ENCODE measurements at regions not wholly inside any gene's neighbourhood (a gene's known extent, or its start where the extent isn't known, plus 50 kb on each side); places are given as distances from the start of the nearest gene placed in this dataset.

DNA sequence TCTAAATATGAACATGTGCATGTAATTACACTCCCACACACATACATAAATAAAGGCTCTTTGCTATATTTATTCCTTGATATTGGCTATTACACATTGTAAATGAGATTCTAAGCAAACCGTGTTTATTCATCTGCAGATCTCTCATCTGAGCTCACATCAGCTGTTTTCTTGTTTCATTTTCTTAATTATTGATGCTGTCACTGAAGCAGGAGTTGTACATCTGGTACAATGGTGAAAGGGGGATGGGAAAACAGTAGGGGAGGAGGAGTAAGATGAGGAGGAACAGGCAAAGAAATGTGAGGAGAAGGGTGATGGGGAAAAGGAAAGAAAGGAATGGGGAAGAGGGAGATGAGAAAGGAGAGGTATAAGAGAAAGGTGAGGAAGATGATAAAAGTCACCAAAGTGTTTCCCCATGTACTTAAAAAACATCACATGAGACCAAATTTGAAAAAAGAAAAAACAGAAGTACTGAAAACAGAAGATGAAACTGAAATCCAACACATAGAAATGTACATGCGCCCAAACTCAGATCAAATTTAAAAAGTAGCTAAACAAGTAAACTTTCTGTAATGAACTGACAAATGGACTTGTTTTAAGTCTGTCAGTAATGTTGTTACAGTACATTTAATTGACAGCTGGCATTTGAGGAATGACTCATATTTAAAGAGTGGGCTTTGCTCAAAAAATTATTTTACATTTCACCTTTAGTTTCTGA lies 472.2 kb downstream of the ARL4A start:
- no peak for DNase-seq

DNA sequence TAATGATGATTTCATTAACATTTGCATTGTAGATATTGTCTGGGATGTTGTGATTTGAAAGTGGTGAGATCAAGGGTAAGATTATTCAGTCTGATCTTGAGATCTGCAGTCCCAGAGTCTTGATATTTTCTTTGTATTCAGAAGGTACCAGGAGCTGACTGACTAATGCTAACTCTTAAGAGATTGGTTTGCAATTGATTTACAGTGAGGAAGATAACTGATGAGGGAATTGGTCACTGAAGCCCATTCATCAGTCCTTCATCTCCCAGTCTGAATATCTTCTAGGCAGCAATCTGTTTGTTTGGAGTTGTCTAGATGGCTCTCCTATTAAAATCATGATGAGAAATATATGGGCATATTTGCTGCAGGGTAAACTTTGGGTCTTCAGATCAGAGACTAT lies 473.7 kb downstream of the ARL4A start:
- DNase-seq, result no peak

DNA sequence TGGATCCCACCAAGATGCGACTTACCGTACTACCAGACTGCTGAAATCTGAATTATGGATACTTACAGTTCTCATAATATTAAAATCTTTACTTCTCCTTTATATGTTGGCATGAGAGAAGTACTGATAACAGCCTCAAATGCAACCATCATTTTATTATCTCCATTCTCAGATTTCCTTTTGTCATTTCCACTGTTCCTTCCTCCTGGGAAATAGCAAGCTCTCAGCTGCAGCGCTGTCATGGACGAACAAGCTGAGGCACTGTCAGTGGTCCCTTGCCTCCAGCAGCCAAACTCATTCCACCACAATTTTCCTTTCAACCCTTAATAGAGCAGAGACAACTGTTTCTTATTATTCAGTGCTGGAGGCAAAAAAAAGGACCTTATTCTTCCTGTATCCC lies 478.4 kb downstream of the ARL4A start:
- no peak for DNase-seq

GRCh38 chr7:13166801-13167200 lies 479.4 kb downstream of the ARL4A start:
- no peak for DNase-seq

- no peak for DNase-seq
Measured at GRCh38 chr7:13169356-13169755, 481.9 kb downstream of the ARL4A start.

DNA sequence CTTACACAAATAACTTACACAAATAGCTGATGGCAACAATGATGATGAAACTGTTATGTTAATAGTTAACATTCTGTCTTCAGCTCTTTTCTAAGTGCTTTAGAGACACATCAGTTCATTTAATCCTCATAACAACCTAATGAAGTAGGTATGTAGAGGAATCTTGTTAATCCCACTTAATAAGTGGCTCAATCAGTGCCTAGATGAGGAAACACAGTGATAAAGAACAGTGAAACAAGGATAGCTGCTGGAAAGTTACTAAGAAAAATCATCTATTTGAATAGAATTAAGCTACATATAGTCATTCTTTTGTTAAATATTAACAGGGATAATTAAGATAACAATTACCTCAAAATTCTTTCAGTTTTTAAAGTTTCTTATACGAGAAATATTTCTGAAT lies 487.6 kb downstream of the ARL4A start:
- no peak for DNase-seq

- DNase-seq, result no peak
Measured at GRCh38 chr7:13179011-13179582, 491.7 kb downstream of the ARL4A start.

- no peak for DNase-seq
Measured at GRCh38 chr7:13179775-13180523, 492.5 kb downstream of the ARL4A start.

DNA sequence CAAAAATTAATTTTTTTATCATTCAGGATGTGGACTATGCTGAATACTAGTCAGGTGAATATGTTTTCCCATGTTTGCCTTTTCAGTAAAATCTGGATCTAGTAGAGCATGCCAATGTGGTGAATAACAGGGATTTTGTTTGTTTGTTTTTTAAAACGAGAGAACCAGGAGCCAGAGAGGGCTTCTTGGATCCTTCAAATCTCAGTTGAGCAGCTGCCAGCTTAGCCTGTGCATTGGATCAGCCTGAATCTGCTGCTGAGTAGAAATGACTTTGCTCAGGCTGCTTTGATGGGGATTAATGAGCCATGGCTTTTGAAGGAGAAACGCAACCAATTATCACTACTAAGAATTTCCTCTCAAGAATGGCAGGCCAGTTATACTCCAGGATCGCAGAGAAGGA lies 493.8 kb downstream of the ARL4A start:
- DNase-seq, result no peak

DNA sequence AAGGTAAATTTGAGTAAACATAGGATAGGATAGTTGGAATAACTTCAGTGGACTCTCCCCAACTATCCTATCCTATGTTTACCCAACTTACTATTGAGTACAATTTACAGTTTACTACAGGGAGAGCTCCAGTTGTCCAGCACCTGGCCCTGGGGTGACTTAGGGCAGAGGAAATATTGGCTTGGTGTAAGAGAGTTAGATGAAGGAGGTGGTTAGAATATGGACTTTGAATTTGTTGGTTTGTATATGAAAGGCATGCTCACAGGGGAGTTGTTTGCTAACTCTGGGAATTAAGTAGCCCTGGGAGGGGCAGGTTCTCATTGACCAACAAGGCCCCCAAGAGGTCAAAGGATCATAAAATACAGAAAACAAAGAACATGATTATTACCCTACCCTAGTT lies 497.7 kb downstream of the ARL4A start:
- DNase-seq, result no peak

DNA sequence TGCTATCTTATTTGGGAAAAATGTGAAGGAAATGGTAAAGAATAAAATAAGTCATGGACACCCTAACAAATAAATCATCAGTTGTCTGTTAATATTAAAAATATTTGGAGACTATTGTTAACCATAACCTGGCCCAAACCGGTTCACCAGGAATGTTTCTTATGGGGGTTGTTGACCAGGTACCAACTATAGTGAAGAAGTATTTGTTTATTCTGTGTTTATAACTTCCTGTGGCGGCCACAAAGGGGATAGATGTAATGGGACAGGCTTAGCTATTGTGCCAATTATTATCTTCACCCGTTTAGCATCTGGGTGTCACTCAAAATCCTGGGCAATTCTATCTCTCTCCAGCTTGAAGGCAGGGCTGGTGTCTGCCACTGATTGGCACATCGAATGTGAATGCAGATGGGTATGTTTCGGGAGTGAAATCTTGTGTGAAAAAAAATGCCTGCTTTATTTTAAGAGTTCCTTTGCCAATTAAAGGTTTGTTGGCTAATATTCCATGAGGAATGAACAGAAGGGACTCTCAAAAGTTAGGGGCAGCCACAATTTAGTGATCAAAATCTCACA lies 500.9 kb downstream of the ARL4A start:
- no peak for DNase-seq

GRCh38 chr7:13188922-13189321 lies 501.5 kb downstream of the ARL4A start:
- no peak for DNase-seq

- no peak for DNase-seq
Measured at GRCh38 chr7:13189668-13190067, 502.2 kb downstream of the ARL4A start.

- DNase-seq, result no peak
Measured at GRCh38 chr7:13197501-13197900, 510.1 kb downstream of the ARL4A start.

GRCh38 chr7:13198036-13198435 lies 510.6 kb downstream of the ARL4A start:
- no peak for DNase-seq

DNA sequence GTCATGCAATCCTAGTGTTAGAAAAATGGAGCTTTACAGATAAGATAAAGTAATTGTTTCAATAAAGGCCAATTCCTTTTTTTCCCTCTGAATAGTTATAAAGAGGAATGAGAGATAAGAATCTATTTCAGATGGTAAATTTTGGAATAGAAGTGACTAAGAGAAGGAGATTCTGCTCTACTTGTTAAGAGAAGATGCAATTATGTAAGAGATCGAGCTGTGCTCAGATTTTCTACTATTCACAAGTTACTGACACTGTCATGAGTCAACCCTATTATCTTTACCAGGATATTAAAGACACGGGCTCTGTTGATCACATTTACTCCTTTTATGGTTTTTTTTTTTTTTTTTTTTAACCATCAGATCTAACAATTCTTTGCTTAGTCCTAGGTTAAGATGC lies 511.3 kb downstream of the ARL4A start:
- DNase-seq, result no peak

DNA sequence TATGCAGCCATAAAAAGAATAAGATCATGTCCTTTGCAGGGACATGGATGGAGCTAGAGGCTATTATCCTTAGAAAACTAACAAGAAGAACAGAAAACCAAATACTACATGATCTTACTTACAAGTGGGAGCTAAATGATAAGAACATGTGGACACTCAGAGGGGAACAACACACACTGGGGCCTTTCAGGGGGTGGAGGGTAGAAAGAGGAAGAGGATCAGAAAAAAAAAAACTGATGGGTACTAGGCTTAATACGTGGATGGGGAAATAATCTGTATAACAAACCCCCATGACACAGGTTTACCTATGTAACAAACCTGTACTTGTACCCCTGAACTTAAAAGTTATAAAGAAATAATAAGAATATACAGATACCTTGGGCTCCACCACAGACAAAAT lies 514.2 kb downstream of the ARL4A start:
- no peak for DNase-seq

- no peak for DNase-seq
Measured at GRCh38 chr7:13217768-13218167, 530.3 kb downstream of the ARL4A start.

- no peak for DNase-seq
Measured at GRCh38 chr7:13225068-13225467, 537.6 kb downstream of the ARL4A start.

DNA sequence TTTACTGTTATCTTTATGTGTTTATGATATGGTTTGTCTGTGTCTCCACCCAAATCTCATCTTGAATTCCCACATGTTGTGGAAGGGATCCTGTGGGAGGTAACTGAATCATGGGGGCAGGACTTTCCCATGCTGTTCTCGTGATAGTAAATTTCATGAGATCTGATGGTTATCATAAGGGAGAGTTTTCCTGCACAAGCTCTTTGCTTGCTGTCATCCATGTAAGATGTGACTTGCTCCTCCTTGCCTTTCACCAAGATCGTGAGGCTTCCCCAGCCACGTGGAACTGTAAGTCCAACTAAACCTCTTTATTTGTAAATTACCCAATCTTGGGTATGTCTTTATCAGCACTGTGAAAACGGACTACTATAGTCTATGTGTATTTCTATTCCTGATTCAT lies 539.0 kb downstream of the ARL4A start:
- no peak for DNase-seq

- no peak for DNase-seq
Measured at GRCh38 chr7:13231216-13231615, 543.8 kb downstream of the ARL4A start.

DNA sequence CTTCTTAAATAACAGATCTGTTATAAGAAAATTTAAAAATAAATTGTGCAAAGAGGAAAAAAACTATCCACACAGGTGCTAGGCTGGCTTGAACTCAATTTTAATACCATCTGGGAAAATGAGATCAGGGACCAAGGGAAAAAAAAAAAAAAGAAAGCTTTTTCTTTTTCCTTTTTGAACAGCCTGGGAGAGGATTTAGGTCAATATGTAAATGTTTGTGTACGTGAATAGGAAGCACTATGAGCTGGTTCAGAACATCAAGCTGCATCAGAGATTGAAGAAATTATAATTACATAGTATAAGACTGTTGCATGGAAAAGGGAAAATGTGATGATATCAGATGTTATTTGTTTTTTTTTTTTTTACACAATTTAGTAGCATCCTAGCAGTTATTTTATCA lies 548.0 kb downstream of the ARL4A start:
- DNase-seq, result no peak

DNA sequence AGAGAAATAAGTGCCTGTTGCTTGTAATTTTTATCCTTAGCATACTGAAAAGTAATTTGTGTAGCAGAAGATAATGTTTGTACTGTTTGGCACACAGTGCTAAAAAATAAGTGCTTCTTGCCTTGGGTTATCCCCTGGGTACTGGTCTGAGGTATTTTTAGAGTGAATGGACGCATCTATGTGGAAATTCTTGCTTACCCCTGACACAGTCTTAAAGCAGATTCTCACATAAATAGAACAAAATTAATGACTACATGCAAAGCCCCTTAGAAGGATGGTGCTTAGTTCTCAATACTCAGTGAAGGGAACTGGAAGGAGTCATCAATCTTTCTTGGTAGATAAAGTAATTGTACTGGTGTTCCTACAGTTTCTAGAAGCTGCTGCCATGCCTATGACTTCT lies 548.6 kb downstream of the ARL4A start:
- DNase-seq, result no peak

DNA sequence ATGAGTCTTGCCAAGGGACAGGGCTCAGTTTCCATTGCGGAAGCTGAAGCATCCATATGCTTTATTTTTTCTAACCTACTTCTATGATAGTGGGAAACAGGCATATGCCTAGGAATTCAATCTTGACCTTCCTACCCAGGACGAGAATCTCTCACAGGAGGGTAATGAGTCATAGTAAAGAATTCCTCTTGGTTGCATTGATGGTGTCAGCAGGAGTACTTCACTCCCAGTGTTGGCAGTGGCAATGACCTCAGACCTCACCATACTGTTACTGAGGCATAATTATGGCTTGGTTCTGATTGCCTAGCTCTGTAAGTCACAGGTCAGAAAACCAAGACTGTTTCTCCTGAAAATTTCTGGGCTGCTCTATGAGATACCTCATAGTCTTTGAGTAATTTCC lies 552.9 kb downstream of the ARL4A start:
- DNase-seq, result no peak

Measured in CD4-positive, alpha-beta T cell treated with Interleukin-6 for 4 hours (primary cell).